ENCODE measurements at regions not wholly inside any gene's neighbourhood (a gene's known extent, or its start where the extent isn't known, plus 50 kb on each side); places are given as distances from the start of the nearest gene placed in this dataset.

DNA sequence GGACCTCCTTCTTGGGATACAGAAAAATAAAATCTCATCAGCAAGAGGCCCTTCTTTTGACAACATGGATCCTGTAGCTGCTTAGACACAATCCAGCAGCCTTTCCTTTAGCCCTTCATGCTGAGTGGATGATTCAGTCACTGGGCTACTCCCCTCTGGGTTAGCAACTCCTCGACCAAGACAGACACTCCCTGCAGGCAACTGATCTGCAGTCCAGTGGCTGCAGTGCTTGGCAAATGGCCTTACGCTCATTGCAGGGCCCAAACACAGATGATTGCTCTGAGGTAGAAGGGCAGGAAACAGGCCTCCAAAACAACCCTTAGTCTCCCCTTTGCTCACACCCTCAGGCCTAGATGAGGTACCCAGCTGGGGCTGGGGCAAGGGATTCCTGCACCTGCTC lies 73.2 kb upstream of the OPCML start:
- DNase-seq (ENCODE audit: low read depth in 4 of 6, low spot score in 6 of 6) = no peak
- H3K4me1 ChIP-seq (ENCODE audit: control insufficient read depth, insufficient read depth, low read length) = no peaks in the 10 kb centered on the region
- WGBS (ENCODE audit: insufficient coverage) = 64% methylated on average over 2 of the region's 2 CpGs

DNA sequence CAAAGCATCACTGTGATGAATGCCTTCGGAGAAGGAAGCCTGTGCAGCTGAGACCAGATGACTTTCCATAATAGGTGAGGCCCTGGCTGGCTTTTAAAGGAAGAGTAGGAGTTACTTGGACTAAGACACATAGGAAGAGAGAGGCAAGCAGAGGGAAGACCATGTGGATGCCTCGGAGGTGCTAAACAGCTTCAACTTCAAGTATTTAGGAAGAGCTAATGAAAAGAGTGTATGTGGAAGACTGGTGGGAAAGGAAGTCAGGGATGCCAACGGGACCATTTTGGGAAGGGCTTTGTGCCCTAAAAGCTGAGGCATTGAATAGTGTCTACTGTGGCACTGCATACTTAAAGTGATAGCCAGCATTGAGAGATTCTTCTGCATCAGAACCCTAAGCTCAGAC lies 69.3 kb upstream of the OPCML start:
- no peak overlapping the region for H3K27ac ChIP-seq (ENCODE audit: low read depth, low read length)
- H3K4me1 ChIP-seq (ENCODE audit: control insufficient read depth, insufficient read depth, low read length) = no peaks in the 10 kb centered on the region
- 93% methylated on average over 3 of the region's 3 CpGs for WGBS (ENCODE audit: insufficient coverage)
- H3K27me3 ChIP-seq (ENCODE audit: control insufficient read depth, insufficient read depth, low read length) = no peaks in the 10 kb centered on the region
- no peaks in the 10 kb centered on the region for H3K9me3 ChIP-seq (ENCODE audit: control insufficient read depth, insufficient read depth, low read length)
- no peak overlapping the region for H3K4me3 ChIP-seq (ENCODE audit: low read depth, low read length)
- no peaks in the 10 kb centered on the region for H3K36me3 ChIP-seq (ENCODE audit: control insufficient read depth, insufficient read depth, low read length)
- peak in 1 of 6 donors; percentile 47 for DNase-seq (ENCODE audit: low read depth in 4 of 6, low spot score in 6 of 6)

More for the DNA sequence above, 73.2 kb upstream of the OPCML start:
- Histone ChIP-seq H3K9me3 (ENCODE audit: control insufficient read depth, insufficient read depth, low read length) (no peaks in the 10 kb centered on the region), H3K27ac (ENCODE audit: low read depth, low read length) (no peak overlapping the region), H3K36me3 (ENCODE audit: control insufficient read depth, insufficient read depth, low read length) (no peaks in the 10 kb centered on the region), H3K27me3 (ENCODE audit: control insufficient read depth, insufficient read depth, low read length) (no peaks in the 10 kb centered on the region), H3K4me3 (ENCODE audit: low read depth, low read length) (no peak overlapping the region)

GRCh38 chr11:133600786-133601185 lies 68.5 kb upstream of the OPCML start:
- no peaks in the 10 kb centered on the region for H3K36me3 ChIP-seq (ENCODE audit: control insufficient read depth, insufficient read depth, low read length)
- 87% methylated on average over 2 of the region's 6 CpGs for whole genome bisulfite sequencing (ENCODE audit: insufficient coverage)
- H3K9me3 ChIP-seq (ENCODE audit: control insufficient read depth, insufficient read depth, low read length) = no peaks in the 10 kb centered on the region
- H3K27ac ChIP-seq (ENCODE audit: low read depth, low read length) = no peak overlapping the region
- no peaks in the 10 kb centered on the region for H3K4me1 ChIP-seq (ENCODE audit: control insufficient read depth, insufficient read depth, low read length)
- H3K27me3 ChIP-seq (ENCODE audit: control insufficient read depth, insufficient read depth, low read length) = no peaks in the 10 kb centered on the region
- no peak overlapping the region for H3K4me3 ChIP-seq (ENCODE audit: low read depth, low read length)
- DNase-seq (ENCODE audit: low read depth in 4 of 6, low spot score in 6 of 6) = peak in 1 of 6 donors; percentile 55

DNA sequence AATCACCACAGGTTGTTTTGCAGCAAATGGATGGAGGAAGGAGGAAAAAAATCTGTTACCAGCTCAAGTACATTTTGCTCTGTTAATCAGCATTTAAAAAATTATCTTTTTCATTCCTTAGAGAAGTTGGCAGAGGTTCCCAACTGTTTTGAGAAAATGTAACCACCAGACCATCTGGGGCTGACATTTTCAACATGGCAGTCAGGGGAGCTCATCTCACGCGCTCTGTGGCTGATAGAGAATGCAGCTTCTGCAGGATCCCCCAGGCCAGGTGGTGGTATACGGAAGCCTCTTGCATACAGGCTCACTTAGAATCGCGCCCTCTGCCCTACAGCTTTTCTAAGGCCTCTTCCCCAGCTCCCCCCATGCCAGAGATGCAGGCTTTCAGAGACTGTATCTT lies 68.0 kb upstream of the OPCML start:
- DNase-seq (ENCODE audit: low read depth in 4 of 6, low spot score in 6 of 6) = peak in 1 of 6 donors; percentile 86
- 100% methylated on average over 2 of the region's 5 CpGs for WGBS (ENCODE audit: insufficient coverage)
- H3K27ac ChIP-seq (ENCODE audit: low read depth, low read length) = no peak overlapping the region

DNA sequence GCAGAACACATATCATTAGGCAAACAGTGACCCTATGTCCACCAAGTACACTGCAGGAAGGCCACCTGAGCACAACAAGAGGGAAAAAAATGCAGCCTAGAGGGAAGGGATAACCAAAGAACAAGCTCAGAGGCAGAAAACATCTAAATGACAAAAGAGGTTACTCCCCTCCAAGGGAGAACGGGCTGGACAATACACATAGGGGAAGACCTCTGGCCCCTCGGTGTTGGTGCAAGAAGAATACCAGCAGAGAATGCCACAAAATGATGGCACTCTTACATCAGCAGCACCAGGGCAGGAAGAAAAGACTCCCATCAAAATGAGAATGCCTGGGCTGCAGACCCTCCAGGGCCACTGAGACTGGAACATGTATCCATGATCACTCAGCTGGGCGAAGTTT lies 66.6 kb upstream of the OPCML start:
- Histone ChIP-seq H3K27ac (ENCODE audit: low read depth, low read length) (no peak overlapping the region), H3K27me3 (ENCODE audit: control insufficient read depth, insufficient read depth, low read length) (no peaks in the 10 kb centered on the region), H3K9me3 (ENCODE audit: control insufficient read depth, insufficient read depth, low read length) (no peaks in the 10 kb centered on the region), H3K4me1 (ENCODE audit: control insufficient read depth, insufficient read depth, low read length) (no peaks in the 10 kb centered on the region), H3K36me3 (ENCODE audit: control insufficient read depth, insufficient read depth, low read length) (no peaks in the 10 kb centered on the region), H3K4me3 (ENCODE audit: low read depth, low read length) (no peak overlapping the region)
- 100% methylated on average over 1 of the region's 3 CpGs for WGBS (ENCODE audit: insufficient coverage)
- no peak for DNase-seq (ENCODE audit: low read depth in 4 of 6, low spot score in 6 of 6)

More for the DNA sequence above, 68.0 kb upstream of the OPCML start:
- Histone ChIP-seq H3K4me3 (ENCODE audit: low read depth, low read length) (no peak overlapping the region), H3K27me3 (ENCODE audit: control insufficient read depth, insufficient read depth, low read length) (no peaks in the 10 kb centered on the region), H3K9me3 (ENCODE audit: control insufficient read depth, insufficient read depth, low read length) (no peaks in the 10 kb centered on the region), H3K36me3 (ENCODE audit: control insufficient read depth, insufficient read depth, low read length) (no peaks in the 10 kb centered on the region), H3K4me1 (ENCODE audit: control insufficient read depth, insufficient read depth, low read length) (no peaks in the 10 kb centered on the region)

DNA sequence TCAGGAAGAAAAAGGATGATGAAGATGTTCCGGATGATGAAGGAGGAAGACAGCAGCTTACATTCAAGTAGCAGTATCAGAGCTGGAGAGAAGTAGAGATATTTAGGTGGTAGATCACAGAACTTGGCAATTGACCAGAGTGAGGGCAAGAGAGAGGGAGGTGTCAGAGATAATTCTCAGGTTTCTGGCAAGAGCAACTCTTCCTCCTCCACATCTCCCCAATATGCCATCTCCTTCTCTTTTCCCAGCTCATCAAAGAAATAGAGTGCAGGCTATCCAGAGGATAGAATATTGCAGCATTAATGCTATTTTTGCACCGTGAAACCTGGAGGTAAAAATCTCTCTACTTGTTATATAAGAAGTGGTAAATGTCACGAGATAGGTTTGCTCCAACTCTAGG lies 64.9 kb upstream of the OPCML start:
- H3K36me3 ChIP-seq (ENCODE audit: control insufficient read depth, insufficient read depth, low read length) = no peaks in the 10 kb centered on the region
- no peak for DNase-seq (ENCODE audit: low read depth in 4 of 6, low spot score in 6 of 6)
- 100% methylated on average over 1 of the region's 3 CpGs for WGBS (ENCODE audit: insufficient coverage)

GRCh38 chr11:133595998-133596590 lies 63.8 kb upstream of the OPCML start:
- H3K9me3 ChIP-seq (ENCODE audit: control insufficient read depth, insufficient read depth, low read length) = no peaks in the 10 kb centered on the region
- H3K4me1 ChIP-seq (ENCODE audit: control insufficient read depth, insufficient read depth, low read length) = no peaks in the 10 kb centered on the region
- no peaks in the 10 kb centered on the region for H3K27me3 ChIP-seq (ENCODE audit: control insufficient read depth, insufficient read depth, low read length)
- H3K27ac ChIP-seq (ENCODE audit: low read depth, low read length) = no peak overlapping the region
- DNase-seq (ENCODE audit: low read depth in 4 of 6, low spot score in 6 of 6) = no peak
- 91% methylated on average over 21 of the region's 21 CpGs for WGBS (ENCODE audit: insufficient coverage)
- H3K36me3 ChIP-seq (ENCODE audit: control insufficient read depth, insufficient read depth, low read length) = no peaks in the 10 kb centered on the region
- no peak overlapping the region for H3K4me3 ChIP-seq (ENCODE audit: low read depth, low read length)

More for the DNA sequence above, 64.9 kb upstream of the OPCML start:
- Histone ChIP-seq H3K4me1 (ENCODE audit: control insufficient read depth, insufficient read depth, low read length) (no peaks in the 10 kb centered on the region), H3K9me3 (ENCODE audit: control insufficient read depth, insufficient read depth, low read length) (no peaks in the 10 kb centered on the region), H3K27me3 (ENCODE audit: control insufficient read depth, insufficient read depth, low read length) (no peaks in the 10 kb centered on the region), H3K27ac (ENCODE audit: low read depth, low read length) (no peak overlapping the region), H3K4me3 (ENCODE audit: low read depth, low read length) (no peak overlapping the region)

DNA sequence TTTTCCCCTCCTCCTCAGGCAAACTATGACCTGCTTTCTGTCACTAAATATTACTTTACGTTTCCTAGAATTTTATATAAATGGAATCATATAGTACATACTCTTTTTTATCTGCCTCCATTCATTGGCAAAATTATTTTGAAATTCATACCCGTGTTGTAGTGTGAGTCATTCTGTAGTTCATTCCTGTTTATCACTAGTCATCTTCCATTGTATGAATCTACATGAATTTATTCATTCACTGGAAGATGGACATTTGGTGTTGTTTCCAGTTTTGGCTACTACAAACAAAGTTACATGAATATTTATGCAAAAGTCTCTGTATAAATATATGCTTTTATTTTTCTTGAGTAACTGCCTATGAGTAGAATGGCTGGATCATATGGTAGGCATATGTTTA lies 60.7 kb upstream of the OPCML start:
- H3K36me3 ChIP-seq (ENCODE audit: control insufficient read depth, insufficient read depth, low read length) = no peaks in the 10 kb centered on the region
- peak in 1 of 6 donors; percentile 45 for DNase-seq (ENCODE audit: low read depth in 4 of 6, low spot score in 6 of 6)
- H3K27ac ChIP-seq (ENCODE audit: low read depth, low read length) = no peak overlapping the region
- H3K4me3 ChIP-seq (ENCODE audit: low read depth, low read length) = no peak overlapping the region
- H3K4me1 ChIP-seq (ENCODE audit: control insufficient read depth, insufficient read depth, low read length) = no peaks in the 10 kb centered on the region
- no CpG with 5 or more reads among the region's 2 CpGs for WGBS (ENCODE audit: insufficient coverage)
- no peaks in the 10 kb centered on the region for H3K27me3 ChIP-seq (ENCODE audit: control insufficient read depth, insufficient read depth, low read length)
- no peaks in the 10 kb centered on the region for H3K9me3 ChIP-seq (ENCODE audit: control insufficient read depth, insufficient read depth, low read length)

- 98% methylated on average over 5 of the region's 5 CpGs for WGBS (ENCODE audit: insufficient coverage)
- Histone ChIP-seq H3K27ac (ENCODE audit: low read depth, low read length) (no peak overlapping the region), H3K4me3 (ENCODE audit: low read depth, low read length) (no peak overlapping the region), H3K9me3 (ENCODE audit: control insufficient read depth, insufficient read depth, low read length) (no peaks in the 10 kb centered on the region), H3K36me3 (ENCODE audit: control insufficient read depth, insufficient read depth, low read length) (no peaks in the 10 kb centered on the region), H3K27me3 (ENCODE audit: control insufficient read depth, insufficient read depth, low read length) (no peaks in the 10 kb centered on the region), H3K4me1 (ENCODE audit: control insufficient read depth, insufficient read depth, low read length) (no peaks in the 10 kb centered on the region)
- no peak for DNase-seq (ENCODE audit: low read depth in 4 of 6, low spot score in 6 of 6)
Measured at GRCh38 chr11:133586903-133587517, 54.7 kb upstream of the OPCML start.

DNA sequence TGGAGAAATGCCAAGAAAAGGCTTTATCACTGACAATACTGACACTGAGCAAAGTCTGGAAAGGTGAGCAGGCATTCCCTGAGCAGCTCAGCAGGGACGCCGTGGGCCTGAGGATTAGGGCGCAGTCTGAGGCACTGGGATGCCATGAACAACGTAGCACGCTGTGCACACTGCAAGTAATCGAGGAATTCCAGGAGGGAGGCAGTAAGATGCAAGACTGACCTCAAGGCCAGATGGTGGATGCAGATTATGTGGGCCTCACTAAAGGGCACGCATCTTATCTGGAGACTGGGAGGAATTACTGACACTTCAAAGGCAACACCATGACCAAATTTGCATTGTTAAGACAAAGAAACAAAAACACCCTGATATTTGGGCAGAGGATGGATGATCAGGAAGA lies 50.4 kb upstream of the OPCML start:
- no peak for DNase-seq (ENCODE audit: low read depth in 4 of 6, low spot score in 6 of 6)
- H3K36me3 ChIP-seq (ENCODE audit: control insufficient read depth, insufficient read depth, low read length) = no peaks in the 10 kb centered on the region
- WGBS (ENCODE audit: insufficient coverage) = 82% methylated on average over 6 of the region's 7 CpGs

More for the DNA sequence above, 50.4 kb upstream of the OPCML start:
- H3K4me3 ChIP-seq (ENCODE audit: low read depth, low read length) = no peak overlapping the region
- no peaks in the 10 kb centered on the region for H3K27me3 ChIP-seq (ENCODE audit: control insufficient read depth, insufficient read depth, low read length)
- H3K9me3 ChIP-seq (ENCODE audit: control insufficient read depth, insufficient read depth, low read length) = no peaks in the 10 kb centered on the region
- peaks cover 12% of the 10 kb centered on the region for H3K4me1 ChIP-seq (ENCODE audit: control insufficient read depth, insufficient read depth, low read length)
- H3K27ac ChIP-seq (ENCODE audit: low read depth, low read length) = no peak overlapping the region

Measured in spinal cord (tissue), 9 donors.